ENCODE measurements at regions not wholly inside any gene's neighbourhood (a gene's known extent, or its start where the extent isn't known, plus 50 kb on each side); places are given as distances from the start of the nearest gene placed in this dataset.

- H3K36me3 ChIP-seq (ENCODE audit: control insufficient read depth in 3 of 3, insufficient read depth in 2 of 3, low read depth in 1 of 3, low read length in 3 of 3), result no peaks in the 10 kb centered on the region
- WGBS, 3 donors, result 58 to 70% (median 65%) methylated on average over 1 of the region's 1 CpG
- H3K9me3 ChIP-seq (ENCODE audit: control insufficient read depth in 2 of 2, insufficient read depth in 1 of 2, low read depth in 1 of 2, low read length in 1 of 2), result no peaks in the 10 kb centered on the region
- H3K4me3 ChIP-seq (ENCODE audit: low read depth in 1 of 3, low read length in 3 of 3), result no peak overlapping the region
- H3K4me1 ChIP-seq (ENCODE audit: control insufficient read depth in 3 of 3, insufficient read depth in 2 of 3, low read depth in 1 of 3, low read length in 2 of 3), result no peaks in the 10 kb centered on the region
- FAIRE-seq (no peak), DNase-seq (no peak)
- no peaks in the 10 kb centered on the region for H3K27me3 ChIP-seq (ENCODE audit: control insufficient read depth in 3 of 3, insufficient read depth in 3 of 3, low read length in 3 of 3)
- H3K27ac ChIP-seq (ENCODE audit: low read depth in 1 of 3, low read length in 2 of 3), result no peak overlapping the region
Measured at GRCh38 chr6:71537717-71538116, 249.1 kb downstream of the OGFRL1 start.

- no peaks in the 10 kb centered on the region for H3K27me3 ChIP-seq (ENCODE audit: control insufficient read depth in 3 of 3, insufficient read depth in 3 of 3, low read length in 3 of 3)
- H3K36me3 ChIP-seq (ENCODE audit: control insufficient read depth in 3 of 3, insufficient read depth in 2 of 3, low read depth in 1 of 3, low read length in 3 of 3), result no peaks in the 10 kb centered on the region
- no peak overlapping the region for H3K4me3 ChIP-seq (ENCODE audit: low read depth in 1 of 3, low read length in 3 of 3)
- no peak for FAIRE-seq
- H3K4me1 ChIP-seq (ENCODE audit: control insufficient read depth in 3 of 3, insufficient read depth in 2 of 3, low read depth in 1 of 3, low read length in 2 of 3), result no peaks in the 10 kb centered on the region
- H3K9me3 ChIP-seq (ENCODE audit: control insufficient read depth in 2 of 2, insufficient read depth in 1 of 2, low read depth in 1 of 2, low read length in 1 of 2), result no peaks in the 10 kb centered on the region
- 57 to 73% (median 66%) methylated on average over 4 of the region's 4 CpGs for WGBS, 3 donors
- DNase-seq, result no peak
- no peak overlapping the region for H3K27ac ChIP-seq (ENCODE audit: low read depth in 1 of 3, low read length in 2 of 3)
Measured at GRCh38 chr6:71544028-71544427, 255.4 kb downstream of the OGFRL1 start.

GRCh38 chr6:71544906-71545305 lies 256.3 kb downstream of the OGFRL1 start:
- Histone ChIP-seq H3K4me3 (ENCODE audit: low read depth in 1 of 3, low read length in 3 of 3) (no peak overlapping the region), H3K9me3 (ENCODE audit: control insufficient read depth in 2 of 2, insufficient read depth in 1 of 2, low read depth in 1 of 2, low read length in 1 of 2) (no peaks in the 10 kb centered on the region), H3K36me3 (ENCODE audit: control insufficient read depth in 3 of 3, insufficient read depth in 2 of 3, low read depth in 1 of 3, low read length in 3 of 3) (no peaks in the 10 kb centered on the region), H3K4me1 (ENCODE audit: control insufficient read depth in 3 of 3, insufficient read depth in 2 of 3, low read depth in 1 of 3, low read length in 2 of 3) (no peaks in the 10 kb centered on the region), H3K27ac (ENCODE audit: low read depth in 1 of 3, low read length in 2 of 3) (no peak overlapping the region), H3K27me3 (ENCODE audit: control insufficient read depth in 3 of 3, insufficient read depth in 3 of 3, low read length in 3 of 3) (no peaks in the 10 kb centered on the region)
- FAIRE-seq, result no peak
- no peak for DNase-seq

GRCh38 chr6:71545905-71546304 lies 257.3 kb downstream of the OGFRL1 start:
- Histone ChIP-seq H3K36me3 (ENCODE audit: control insufficient read depth in 3 of 3, insufficient read depth in 2 of 3, low read depth in 1 of 3, low read length in 3 of 3) (no peaks in the 10 kb centered on the region), H3K27me3 (ENCODE audit: control insufficient read depth in 3 of 3, insufficient read depth in 3 of 3, low read length in 3 of 3) (no peaks in the 10 kb centered on the region), H3K27ac (ENCODE audit: low read depth in 1 of 3, low read length in 2 of 3) (no peak overlapping the region), H3K4me3 (ENCODE audit: low read depth in 1 of 3, low read length in 3 of 3) (no peak overlapping the region), H3K4me1 (ENCODE audit: control insufficient read depth in 3 of 3, insufficient read depth in 2 of 3, low read depth in 1 of 3, low read length in 2 of 3) (no peaks in the 10 kb centered on the region), H3K9me3 (ENCODE audit: control insufficient read depth in 2 of 2, insufficient read depth in 1 of 2, low read depth in 1 of 2, low read length in 1 of 2) (no peaks in the 10 kb centered on the region)
- 93 to 94% (median 93%) methylated on average over 3 of the region's 3 CpGs for WGBS, 3 donors
- DNase-seq, result no peak
- no peak for FAIRE-seq

GRCh38 chr6:71551798-71552197 lies 263.2 kb downstream of the OGFRL1 start:
- Histone ChIP-seq H3K36me3 (ENCODE audit: control insufficient read depth in 3 of 3, insufficient read depth in 2 of 3, low read depth in 1 of 3, low read length in 3 of 3) (no peaks in the 10 kb centered on the region), H3K27me3 (ENCODE audit: control insufficient read depth in 3 of 3, insufficient read depth in 3 of 3, low read length in 3 of 3) (no peaks in the 10 kb centered on the region), H3K4me3 (ENCODE audit: low read depth in 1 of 3, low read length in 3 of 3) (no peak overlapping the region), H3K27ac (ENCODE audit: low read depth in 1 of 3, low read length in 2 of 3) (no peak overlapping the region), H3K4me1 (ENCODE audit: control insufficient read depth in 3 of 3, insufficient read depth in 2 of 3, low read depth in 1 of 3, low read length in 2 of 3) (no peaks in the 10 kb centered on the region), H3K9me3 (ENCODE audit: control insufficient read depth in 2 of 2, insufficient read depth in 1 of 2, low read depth in 1 of 2, low read length in 1 of 2) (peaks cover 3 to 17% of the 10 kb centered on the region in 2 donors)
- DNase-seq (no peak), FAIRE-seq (no peak)
- WGBS, 3 donors, result 86 to 97% (median 92%) methylated on average over 3 of the region's 3 CpGs

- H3K9me3 ChIP-seq (ENCODE audit: control insufficient read depth in 2 of 2, insufficient read depth in 1 of 2, low read depth in 1 of 2, low read length in 1 of 2), result peaks cover 3 to 44% of the 10 kb centered on the region in 2 donors
- WGBS, 3 donors, result 82 to 86% (median 84%) methylated on average over 4 of the region's 4 CpGs
- H3K27ac ChIP-seq (ENCODE audit: low read depth in 1 of 3, low read length in 2 of 3), result no peak overlapping the region
- no peaks in the 10 kb centered on the region for H3K36me3 ChIP-seq (ENCODE audit: control insufficient read depth in 3 of 3, insufficient read depth in 2 of 3, low read depth in 1 of 3, low read length in 3 of 3)
- FAIRE-seq (no peak), DNase-seq (no peak)
- no peaks in the 10 kb centered on the region for H3K4me1 ChIP-seq (ENCODE audit: control insufficient read depth in 3 of 3, insufficient read depth in 2 of 3, low read depth in 1 of 3, low read length in 2 of 3)
- H3K4me3 ChIP-seq (ENCODE audit: low read depth in 1 of 3, low read length in 3 of 3), result no peak overlapping the region
- no peaks in the 10 kb centered on the region for H3K27me3 ChIP-seq (ENCODE audit: control insufficient read depth in 3 of 3, insufficient read depth in 3 of 3, low read length in 3 of 3)
Measured at GRCh38 chr6:71556141-71556540, 267.5 kb downstream of the OGFRL1 start.

- Histone ChIP-seq H3K4me3 (ENCODE audit: low read depth in 1 of 3, low read length in 3 of 3) (no peak overlapping the region), H3K9me3 (ENCODE audit: control insufficient read depth in 2 of 2, insufficient read depth in 1 of 2, low read depth in 1 of 2, low read length in 1 of 2) (peaks cover 3 to 41% of the 10 kb centered on the region in 2 donors), H3K36me3 (ENCODE audit: control insufficient read depth in 3 of 3, insufficient read depth in 2 of 3, low read depth in 1 of 3, low read length in 3 of 3) (no peaks in the 10 kb centered on the region), H3K27me3 (ENCODE audit: control insufficient read depth in 3 of 3, insufficient read depth in 3 of 3, low read length in 3 of 3) (no peaks in the 10 kb centered on the region), H3K27ac (ENCODE audit: low read depth in 1 of 3, low read length in 2 of 3) (no peak overlapping the region), H3K4me1 (ENCODE audit: control insufficient read depth in 3 of 3, insufficient read depth in 2 of 3, low read depth in 1 of 3, low read length in 2 of 3) (no peaks in the 10 kb centered on the region)
- FAIRE-seq (no peak), DNase-seq (no peak)
- WGBS, 3 donors, result 89 to 95% (median 91%) methylated on average over 1 of the region's 1 CpG
Measured at GRCh38 chr6:71558974-71559373, 270.4 kb downstream of the OGFRL1 start.

- no peak overlapping the region for H3K4me3 ChIP-seq (ENCODE audit: low read depth in 1 of 3, low read length in 3 of 3)
- no peak for FAIRE-seq
- H3K27me3 ChIP-seq (ENCODE audit: control insufficient read depth in 3 of 3, insufficient read depth in 3 of 3, low read length in 3 of 3), result no peaks in the 10 kb centered on the region
- DNase-seq, result no peak
- no peaks in the 10 kb centered on the region for H3K36me3 ChIP-seq (ENCODE audit: control insufficient read depth in 3 of 3, insufficient read depth in 2 of 3, low read depth in 1 of 3, low read length in 3 of 3)
- H3K27ac ChIP-seq (ENCODE audit: low read depth in 1 of 3, low read length in 2 of 3), result no peak overlapping the region
- no peaks in the 10 kb centered on the region for H3K4me1 ChIP-seq (ENCODE audit: control insufficient read depth in 3 of 3, insufficient read depth in 2 of 3, low read depth in 1 of 3, low read length in 2 of 3)
- peaks cover 0 to 2% of the 10 kb centered on the region in 2 donors for H3K9me3 ChIP-seq (ENCODE audit: control insufficient read depth in 2 of 2, insufficient read depth in 1 of 2, low read depth in 1 of 2, low read length in 1 of 2)
Measured at GRCh38 chr6:71567562-71567961, 279.0 kb downstream of the OGFRL1 start.

- no peaks in the 10 kb centered on the region for H3K36me3 ChIP-seq (ENCODE audit: control insufficient read depth in 3 of 3, insufficient read depth in 2 of 3, low read depth in 1 of 3, low read length in 3 of 3)
- DNase-seq (no peak), FAIRE-seq (no peak)
- H3K4me3 ChIP-seq (ENCODE audit: low read depth in 1 of 3, low read length in 3 of 3), result no peak overlapping the region
- no peaks in the 10 kb centered on the region for H3K4me1 ChIP-seq (ENCODE audit: control insufficient read depth in 3 of 3, insufficient read depth in 2 of 3, low read depth in 1 of 3, low read length in 2 of 3)
- H3K9me3 ChIP-seq (ENCODE audit: control insufficient read depth in 2 of 2, insufficient read depth in 1 of 2, low read depth in 1 of 2, low read length in 1 of 2), result no peaks in the 10 kb centered on the region
- no peaks in the 10 kb centered on the region for H3K27me3 ChIP-seq (ENCODE audit: control insufficient read depth in 3 of 3, insufficient read depth in 3 of 3, low read length in 3 of 3)
- H3K27ac ChIP-seq (ENCODE audit: low read depth in 1 of 3, low read length in 2 of 3), result no peak overlapping the region
Measured at GRCh38 chr6:71577766-71578165, 289.2 kb downstream of the OGFRL1 start.
